ENCODE measurements at regions not wholly inside any gene's neighbourhood (a gene's known extent, or its start where the extent isn't known, plus 50 kb on each side); places are given as distances from the start of the nearest gene placed in this dataset.

- no peaks in the 10 kb centered on the region for H3K4me1 ChIP-seq (ENCODE audit: control insufficient read depth in 4 of 4, insufficient read depth in 4 of 4, low read length in 3 of 4)
- H3K27me3 ChIP-seq (ENCODE audit: control insufficient read depth in 4 of 4, insufficient read depth in 4 of 4, low read length in 3 of 4), result peaks cover 0 to 3% (median 0%) of the 10 kb centered on the region in 4 donors
- no peak overlapping the region for H3K9ac ChIP-seq (ENCODE audit: low read depth in 1 of 2, low read length in 2 of 2)
- H3K36me3 ChIP-seq (ENCODE audit: control insufficient read depth in 4 of 4, insufficient read depth in 3 of 4, low read depth in 1 of 4, low read length in 3 of 4), result no peaks in the 10 kb centered on the region
- no peak overlapping the region for H3K4me3 ChIP-seq (ENCODE audit: low read depth in 1 of 3, low read length in 3 of 3)
- no peaks in the 10 kb centered on the region for H3K9me3 ChIP-seq (ENCODE audit: control insufficient read depth in 4 of 4, low read length in 3 of 4)
- DNase-seq (ENCODE audit: low spot score), result no peak
- H3K27ac ChIP-seq (ENCODE audit: low read depth in 1 of 2, low read length in 2 of 2), result no peak overlapping the region
- WGBS, result 80% methylated on average over 3 of the region's 3 CpGs
- no peak for TF ChIP-seq JUND (IDR thresholded peaks at IDR 0.05)
- no peak for TF ChIP-seq HNF4A (conservative IDR thresholded peaks at IDR 0.05)
- no peak for TF ChIP-seq EGR1 (IDR thresholded peaks at IDR 0.05; ENCODE audit: low read depth in 2 of 2)
- no peak for TF ChIP-seq RAD21 (IDR thresholded peaks at IDR 0.05)
Measured at GRCh38 chr6:121844898-121845297, 409.5 kb downstream of the GJA1 start.

- no peak overlapping the region for H3K27ac ChIP-seq (ENCODE audit: low read depth in 1 of 2, low read length in 2 of 2)
- no peak for DNase-seq (ENCODE audit: low spot score)
- WGBS, result 68% methylated on average over 4 of the region's 4 CpGs
- H3K36me3 ChIP-seq (ENCODE audit: control insufficient read depth in 4 of 4, insufficient read depth in 3 of 4, low read depth in 1 of 4, low read length in 3 of 4), result no peaks in the 10 kb centered on the region
- H3K4me3 ChIP-seq (ENCODE audit: low read depth in 1 of 3, low read length in 3 of 3), result no peak overlapping the region
- peaks cover 0 to 3% (median 0%) of the 10 kb centered on the region in 4 donors for H3K27me3 ChIP-seq (ENCODE audit: control insufficient read depth in 4 of 4, insufficient read depth in 4 of 4, low read length in 3 of 4)
- no peaks in the 10 kb centered on the region for H3K9me3 ChIP-seq (ENCODE audit: control insufficient read depth in 4 of 4, low read length in 3 of 4)
- TF ChIP-seq NR2F2 (IDR thresholded peaks at IDR 0.05), result no peak
- no peak for TF ChIP-seq RAD21 (IDR thresholded peaks at IDR 0.05)
- no peak for TF ChIP-seq FOXA2 (IDR thresholded peaks at IDR 0.05)
- TF ChIP-seq GABPA (IDR thresholded peaks at IDR 0.05 in 1 of 2, conservative IDR thresholded peaks at IDR 0.05 in 1 of 2), result no peak
- TF ChIP-seq HNF4G (IDR thresholded peaks at IDR 0.05), result no peak
- no peak for TF ChIP-seq TAF1 (conservative IDR thresholded peaks at IDR 0.05)
- no peak for TF ChIP-seq RXRA (IDR thresholded peaks at IDR 0.05)
- no peak for TF ChIP-seq YY1 (IDR thresholded peaks at IDR 0.05)
- no peak for TF ChIP-seq JUND (IDR thresholded peaks at IDR 0.05)
- TF ChIP-seq, protein P1, sequence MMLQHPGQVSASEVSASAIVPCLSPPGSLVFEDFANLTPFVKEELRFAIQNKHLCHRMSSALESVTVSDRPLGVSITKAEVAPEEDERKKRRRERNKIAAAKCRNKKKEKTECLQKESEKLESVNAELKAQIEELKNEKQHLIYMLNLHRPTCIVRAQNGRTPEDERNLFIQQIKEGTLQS (IDR thresholded peaks at IDR 0.05), result no peak
- no peak for TF ChIP-seq HNF4A (conservative IDR thresholded peaks at IDR 0.05)
- TF ChIP-seq FOXA1 (IDR thresholded peaks at IDR 0.05), result no peak
- TF ChIP-seq REST (IDR thresholded peaks at IDR 0.05), result no peak
- TF ChIP-seq, protein P2, sequence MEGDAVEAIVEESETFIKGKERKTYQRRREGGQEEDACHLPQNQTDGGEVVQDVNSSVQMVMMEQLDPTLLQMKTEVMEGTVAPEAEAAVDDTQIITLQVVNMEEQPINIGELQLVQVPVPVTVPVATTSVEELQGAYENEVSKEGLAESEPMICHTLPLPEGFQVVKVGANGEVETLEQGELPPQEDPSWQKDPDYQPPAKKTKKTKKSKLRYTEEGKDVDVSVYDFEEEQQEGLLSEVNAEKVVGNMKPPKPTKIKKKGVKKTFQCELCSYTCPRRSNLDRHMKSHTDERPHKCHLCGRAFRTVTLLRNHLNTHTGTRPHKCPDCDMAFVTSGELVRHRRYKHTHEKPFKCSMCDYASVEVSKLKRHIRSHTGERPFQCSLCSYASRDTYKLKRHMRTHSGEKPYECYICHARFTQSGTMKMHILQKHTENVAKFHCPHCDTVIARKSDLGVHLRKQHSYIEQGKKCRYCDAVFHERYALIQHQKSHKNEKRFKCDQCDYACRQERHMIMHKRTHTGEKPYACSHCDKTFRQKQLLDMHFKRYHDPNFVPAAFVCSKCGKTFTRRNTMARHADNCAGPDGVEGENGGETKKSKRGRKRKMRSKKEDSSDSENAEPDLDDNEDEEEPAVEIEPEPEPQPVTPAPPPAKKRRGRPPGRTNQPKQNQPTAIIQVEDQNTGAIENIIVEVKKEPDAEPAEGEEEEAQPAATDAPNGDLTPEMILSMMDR (IDR thresholded peaks at IDR 0.05; ENCODE audit: low read depth, low read length, missing input control), result no peak
- no peak for TF ChIP-seq SP1 (IDR thresholded peaks at IDR 0.05)
- TF ChIP-seq EGR1 (IDR thresholded peaks at IDR 0.05; ENCODE audit: low read depth in 2 of 2), result no peak
- TF ChIP-seq, protein P3, sequence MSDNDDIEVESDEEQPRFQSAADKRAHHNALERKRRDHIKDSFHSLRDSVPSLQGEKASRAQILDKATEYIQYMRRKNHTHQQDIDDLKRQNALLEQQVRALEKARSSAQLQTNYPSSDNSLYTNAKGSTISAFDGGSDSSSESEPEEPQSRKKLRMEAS (IDR thresholded peaks at IDR 0.05), result no peak
- TF ChIP-seq, protein P4, sequence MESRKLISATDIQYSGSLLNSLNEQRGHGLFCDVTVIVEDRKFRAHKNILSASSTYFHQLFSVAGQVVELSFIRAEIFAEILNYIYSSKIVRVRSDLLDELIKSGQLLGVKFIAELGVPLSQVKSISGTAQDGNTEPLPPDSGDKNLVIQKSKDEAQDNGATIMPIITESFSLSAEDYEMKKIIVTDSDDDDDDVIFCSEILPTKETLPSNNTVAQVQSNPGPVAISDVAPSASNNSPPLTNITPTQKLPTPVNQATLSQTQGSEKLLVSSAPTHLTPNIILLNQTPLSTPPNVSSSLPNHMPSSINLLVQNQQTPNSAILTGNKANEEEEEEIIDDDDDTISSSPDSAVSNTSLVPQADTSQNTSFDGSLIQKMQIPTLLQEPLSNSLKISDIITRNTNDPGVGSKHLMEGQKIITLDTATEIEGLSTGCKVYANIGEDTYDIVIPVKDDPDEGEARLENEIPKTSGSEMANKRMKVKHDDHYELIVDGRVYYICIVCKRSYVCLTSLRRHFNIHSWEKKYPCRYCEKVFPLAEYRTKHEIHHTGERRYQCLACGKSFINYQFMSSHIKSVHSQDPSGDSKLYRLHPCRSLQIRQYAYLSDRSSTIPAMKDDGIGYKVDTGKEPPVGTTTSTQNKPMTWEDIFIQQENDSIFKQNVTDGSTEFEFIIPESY (IDR thresholded peaks at IDR 0.05), result no peak
- no peaks in the 10 kb centered on the region for H3K4me1 ChIP-seq (ENCODE audit: control insufficient read depth in 4 of 4, insufficient read depth in 4 of 4, low read length in 3 of 4)
- H3K9ac ChIP-seq (ENCODE audit: low read depth in 1 of 2, low read length in 2 of 2), result no peak overlapping the region
Measured at GRCh38 chr6:121847806-121848522, 412.5 kb downstream of the GJA1 start.

All from liver (tissue), 8 donors.